ENCODE measurements at regions not wholly inside any gene's neighbourhood (a gene's known extent, or its start where the extent isn't known, plus 50 kb on each side); places are given as distances from the start of the nearest gene placed in this dataset.

DNA sequence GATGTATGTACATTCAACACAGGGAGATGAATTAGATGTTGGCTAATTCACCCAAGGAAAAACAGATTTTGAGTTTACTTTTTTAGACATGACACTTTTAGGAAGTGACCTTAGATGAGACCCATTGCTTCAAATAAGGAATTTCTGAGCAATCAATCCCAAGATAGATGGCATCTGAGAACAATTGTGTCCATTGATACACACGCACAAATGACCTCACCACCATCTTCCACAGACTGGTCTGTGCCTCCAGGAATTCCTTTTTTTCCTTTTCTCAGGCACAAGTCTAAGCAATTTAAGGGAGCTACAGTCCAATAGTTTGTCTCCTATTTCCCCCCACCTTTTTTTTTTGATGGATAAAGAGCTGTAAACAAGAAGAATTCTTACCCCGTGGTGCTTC is 265.3 kb downstream of the TBL1XR1 start:
- intact Hi-C loops (cut with DNase I), result no loop called here
- Histone ChIP-seq H3K36me3 (replicated peaks in 1 of 2) (no peaks in the 10 kb centered on the region), H3K4me1 (replicated peaks in 1 of 2) (no peaks in the 10 kb centered on the region), H3K9me3 (replicated peaks in 1 of 3) (no peaks in the 10 kb centered on the region), H3K4me3 (no peak overlapping the region), H3K27me3 (no peaks in the 10 kb centered on the region), H3K27ac (no peak overlapping the region)
- WGBS, 4 donors, result 78 to 85% (median 83%) methylated on average over 2 of the region's 2 CpGs
- DNase-seq, result no peak
- TF ChIP-seq, protein P1, sequence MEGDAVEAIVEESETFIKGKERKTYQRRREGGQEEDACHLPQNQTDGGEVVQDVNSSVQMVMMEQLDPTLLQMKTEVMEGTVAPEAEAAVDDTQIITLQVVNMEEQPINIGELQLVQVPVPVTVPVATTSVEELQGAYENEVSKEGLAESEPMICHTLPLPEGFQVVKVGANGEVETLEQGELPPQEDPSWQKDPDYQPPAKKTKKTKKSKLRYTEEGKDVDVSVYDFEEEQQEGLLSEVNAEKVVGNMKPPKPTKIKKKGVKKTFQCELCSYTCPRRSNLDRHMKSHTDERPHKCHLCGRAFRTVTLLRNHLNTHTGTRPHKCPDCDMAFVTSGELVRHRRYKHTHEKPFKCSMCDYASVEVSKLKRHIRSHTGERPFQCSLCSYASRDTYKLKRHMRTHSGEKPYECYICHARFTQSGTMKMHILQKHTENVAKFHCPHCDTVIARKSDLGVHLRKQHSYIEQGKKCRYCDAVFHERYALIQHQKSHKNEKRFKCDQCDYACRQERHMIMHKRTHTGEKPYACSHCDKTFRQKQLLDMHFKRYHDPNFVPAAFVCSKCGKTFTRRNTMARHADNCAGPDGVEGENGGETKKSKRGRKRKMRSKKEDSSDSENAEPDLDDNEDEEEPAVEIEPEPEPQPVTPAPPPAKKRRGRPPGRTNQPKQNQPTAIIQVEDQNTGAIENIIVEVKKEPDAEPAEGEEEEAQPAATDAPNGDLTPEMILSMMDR (IDR thresholded peaks at IDR 0.05), result no peak
- TF ChIP-seq POLR2A (IDR thresholded peaks at IDR 0.05), result no peak

DNA sequence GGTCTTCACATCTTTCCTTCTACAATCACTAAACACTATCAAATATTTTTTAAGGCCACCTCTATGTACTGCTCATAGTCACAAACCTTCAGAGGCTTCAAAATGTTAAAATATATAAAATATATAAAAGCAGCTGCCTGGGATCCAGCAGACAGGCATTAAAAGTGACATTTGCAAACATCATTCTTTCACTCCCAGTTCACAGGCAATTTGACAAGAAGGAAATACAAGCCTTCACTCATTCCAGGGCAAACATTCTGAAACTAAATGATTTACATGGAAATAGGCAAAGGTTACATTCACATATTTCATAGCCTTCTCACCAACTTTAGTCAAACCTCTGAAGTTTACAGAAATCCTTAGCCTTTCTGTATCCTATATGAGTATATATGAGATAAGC is 266.3 kb downstream of the TBL1XR1 start:
- intact Hi-C loops (cut with DNase I), result no loop called here
- TF ChIP-seq, protein P1 (IDR thresholded peaks at IDR 0.05), result no peak
- TF ChIP-seq POLR2A (IDR thresholded peaks at IDR 0.05), result no peak
- Histone ChIP-seq H3K36me3 (replicated peaks in 1 of 2) (no peaks in the 10 kb centered on the region), H3K9me3 (replicated peaks in 1 of 3) (no peaks in the 10 kb centered on the region), H3K27me3 (no peaks in the 10 kb centered on the region), H3K4me1 (replicated peaks in 1 of 2) (no peaks in the 10 kb centered on the region), H3K27ac (no peak overlapping the region), H3K4me3 (no peak overlapping the region)
- no peak for DNase-seq

DNA sequence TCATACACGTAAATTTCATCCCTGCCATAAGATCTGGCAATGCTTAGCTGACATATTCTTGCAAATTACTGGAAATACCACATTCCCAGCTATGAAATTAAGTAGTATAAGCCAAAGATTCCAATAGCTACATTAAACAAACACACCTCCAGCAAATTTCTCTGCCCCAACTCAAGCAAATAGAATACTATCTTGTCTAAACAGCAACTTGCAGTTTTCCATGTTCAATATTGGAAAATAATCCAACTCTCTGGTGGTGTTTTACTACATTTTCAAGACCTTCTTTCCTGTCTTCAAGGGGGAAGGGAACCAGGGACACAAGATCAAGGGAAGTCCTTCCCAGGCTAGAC is 268.7 kb downstream of the TBL1XR1 start:
- H3K27me3 ChIP-seq, result no peaks in the 10 kb centered on the region
- no peaks in the 10 kb centered on the region for H3K4me1 ChIP-seq (replicated peaks in 1 of 2)
- no peak overlapping the region for H3K27ac ChIP-seq
- no peaks in the 10 kb centered on the region for H3K9me3 ChIP-seq (replicated peaks in 1 of 3)
- no peaks in the 10 kb centered on the region for H3K36me3 ChIP-seq (replicated peaks in 1 of 2)
- no peak for DNase-seq
- H3K4me3 ChIP-seq, result no peak overlapping the region
- intact Hi-C loops (cut with DNase I), result no loop called here
- TF ChIP-seq POLR2A (IDR thresholded peaks at IDR 0.05), result no peak
- TF ChIP-seq, protein P1 (IDR thresholded peaks at IDR 0.05), result no peak
- 51 to 64% (median 60%) methylated on average over 1 of the region's 1 CpG for WGBS, 4 donors

DNA sequence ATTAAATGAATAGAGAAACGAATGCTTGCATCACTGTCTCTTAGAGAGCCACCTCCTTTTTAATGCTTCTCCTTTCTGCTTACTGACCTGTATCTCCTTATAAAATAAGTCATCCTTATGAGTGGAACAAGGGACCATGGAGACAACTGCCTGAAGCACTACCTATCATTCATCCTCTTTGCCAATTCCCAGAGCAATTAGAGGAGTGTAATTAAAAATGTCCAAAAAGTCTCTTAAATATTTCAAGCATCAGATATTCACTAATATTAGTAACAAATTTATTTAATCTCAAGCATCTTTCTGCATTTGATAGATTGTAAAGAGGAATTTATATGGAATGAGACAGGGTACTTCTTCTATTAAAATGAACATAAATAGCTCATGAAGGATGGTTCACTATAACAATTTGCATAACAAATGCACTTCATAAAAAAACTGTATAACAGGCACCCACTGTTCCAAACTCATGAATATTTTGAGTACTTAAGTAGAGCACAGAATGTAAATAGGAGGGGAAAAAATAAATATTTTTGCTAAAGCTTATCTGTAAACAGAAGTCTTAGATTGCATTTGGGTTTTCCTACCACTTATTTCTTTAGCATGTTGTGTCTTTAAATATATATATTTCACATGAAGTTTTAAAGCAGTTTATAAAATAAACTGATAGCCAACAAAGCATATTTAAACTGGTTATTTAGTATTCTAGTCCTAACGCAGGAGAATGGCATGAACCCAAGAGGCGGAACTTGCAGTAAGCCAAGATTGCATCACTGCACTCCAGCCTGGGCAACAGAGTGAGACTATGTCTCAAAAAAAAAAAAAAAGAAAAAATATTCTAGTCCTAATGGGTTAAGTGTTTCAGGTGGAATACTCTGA is 269.3 kb downstream of the TBL1XR1 start:
- intact Hi-C loops (cut with DNase I), result no loop called here
- Histone ChIP-seq H3K4me1 (replicated peaks in 1 of 2) (no peaks in the 10 kb centered on the region), H3K27me3 (no peaks in the 10 kb centered on the region), H3K9me3 (replicated peaks in 1 of 3) (no peaks in the 10 kb centered on the region), H3K36me3 (replicated peaks in 1 of 2) (no peaks in the 10 kb centered on the region), H3K4me3 (no peak overlapping the region), H3K27ac (no peak overlapping the region)
- WGBS, 4 donors, result 82 to 90% (median 84%) methylated on average over 3 of the region's 3 CpGs
- TF ChIP-seq, protein P1 (IDR thresholded peaks at IDR 0.05), result no peak
- no peak for TF ChIP-seq POLR2A (IDR thresholded peaks at IDR 0.05)
- no peak for DNase-seq
